H1 (cell line): ENCODE measurements at regions not wholly inside any gene's neighbourhood (a gene's known extent, or its start where the extent isn't known, plus 50 kb on each side); places are given as distances from the start of the nearest gene placed in this dataset.

Source experiments
- CTCF ChIA-PET: fragments of 300-600 bp; sonication (Branson Sonifier 250); formaldehyde crosslinking; loops from one replicate; lab custom pipeline; 2021; ENCODE audit not compliant: partially characterized antibody; lab: Charles Lee
- POLR2A ChIA-PET: fragments of 300-600 bp; sonication (Branson Sonifier 250); formaldehyde crosslinking; loops from one replicate; lab custom pipeline; 2021; ENCODE audit warnings: inconsistent platforms; ENCODE audit not compliant: partially characterized antibody; lab: Charles Lee
- DNase-seq, 2 experiments: peaks; one replicate each; pipeline versions ENCODE4 v3.0.0 to v3.0.0-alpha.2; 2010 to 2022; ENCODE audit warnings: low spot score in 2 of 2, low read depth in 1 of 2, mixed read lengths in 1 of 2
- FAIRE-seq: peaks from 2 replicates; lab custom pipeline; 2011; peaks lifted over from hg19 to GRCh38; lab: Jason Lieb, UNC
- H2AFZ ChIP-seq: 2 replicates; pipeline ENCODE4 v1.8.1; 2012; ENCODE audit warnings: low read length, inconsistent platforms
- H2AK5ac ChIP-seq: 2 replicates; pipeline ENCODE4 v1.6.1; 2013; ENCODE audit warnings: low read depth, low read length
- H2BK120ac ChIP-seq: replicated peaks from 2 replicates; pipeline ENCODE3; 2013; ENCODE audit warnings: low read depth, low read length, inconsistent platforms
- H2BK12ac ChIP-seq: 2 replicates; pipeline ENCODE4 v1.6.1; 2013; ENCODE audit warnings: low read depth, low read length
- H2BK15ac ChIP-seq: 2 replicates; pipeline ENCODE4 v1.6.1; 2013; ENCODE audit warnings: low read length
- H2BK20ac ChIP-seq: 2 replicates; pipeline ENCODE4 v1.6.1; 2013; ENCODE audit warnings: low read length
- H2BK5ac ChIP-seq: 2 replicates; pipeline ENCODE4 v1.6.1; 2013; ENCODE audit warnings: low read depth, low read length
- H3K14ac ChIP-seq: 2 replicates; pipeline ENCODE4 v1.6.1; 2013; ENCODE audit warnings: inconsistent platforms; ENCODE audit not compliant: insufficient read length
- H3K18ac ChIP-seq: 2 replicates; pipeline ENCODE4 v1.6.1; 2013; ENCODE audit warnings: low read length; ENCODE audit errors: extremely low read depth
- H3K23ac ChIP-seq: 2 replicates; pipeline ENCODE4 v1.6.1; 2013; ENCODE audit warnings: inconsistent platforms; ENCODE audit not compliant: insufficient read length
- H3K23me2 ChIP-seq: 2 replicates; pipeline ENCODE4 v1.6.1; 2013; ENCODE audit warnings: low read depth, low read length
- H3K27ac ChIP-seq: 2 replicates; pipeline ENCODE4 v1.6.1; 2011; ENCODE audit warnings: low read depth, low read length, inconsistent platforms
- H3K27me3 ChIP-seq, 4 experiments: replicated peaks in 1 of 4; 1 replicate in 1 of 4; 2 replicates in 3 of 4; pipeline versions ENCODE4 v1.6.1 to v1.8.1; 2011 to 2013; ENCODE audit warnings: low read length in 3 of 4, mild to moderate bottlenecking in 3 of 4, inconsistent platforms in 2 of 4, mixed read lengths in 2 of 4, moderate library complexity in 1 of 4; ENCODE audit not compliant: control insufficient read depth in 3 of 4, insufficient read depth in 3 of 4; ENCODE audit errors: extremely low read depth in 1 of 4
- H3K36me3 ChIP-seq, 4 experiments: 2 replicates each; pipeline versions ENCODE4 v1.6.1 to v1.8.1; 2011 to 2013; ENCODE audit warnings: mild to moderate bottlenecking in 4 of 4, low read length in 3 of 4, moderate library complexity in 2 of 4, control low read depth in 1 of 4, inconsistent platforms in 1 of 4; ENCODE audit not compliant: insufficient read depth in 4 of 4, control insufficient read depth in 2 of 4
- H3K4ac ChIP-seq: replicated peaks from 2 replicates; pipeline ENCODE3; 2013; ENCODE audit warnings: low read length, low read depth, mixed read lengths, inconsistent platforms; ENCODE audit not compliant: insufficient read length
- H3K4me1 ChIP-seq, 4 experiments: replicated peaks in 1 of 4; 1 replicate in 1 of 4; 2 replicates in 3 of 4; pipeline versions ENCODE4 v1.6.1 to v1.8.1; 2011 to 2013; ENCODE audit warnings: low read length in 3 of 4, inconsistent platforms in 2 of 4, mixed read lengths in 1 of 4; ENCODE audit not compliant: insufficient read depth in 4 of 4, control insufficient read depth in 3 of 4
- H3K4me2 ChIP-seq, 2 experiments: 2 replicates each; pipeline versions ENCODE4 v1.6.1 to v1.8.1; 2011 to 2013; ENCODE audit warnings: low read depth in 2 of 2, low read length in 2 of 2, control low read depth in 1 of 2, inconsistent platforms in 1 of 2, mild to moderate bottlenecking in 1 of 2; ENCODE audit not compliant: insufficient read depth in 1 of 2
- H3K4me3 ChIP-seq, 4 experiments: fragments of 200-600, 300-600 bp in 1 of 4; sonication (generic), shearing (Covaris generic), sonication (Bioruptor Twin) in 1 of 4; 2 replicates each; pipeline versions ENCODE4 v1.5.1 to v1.8.1; 2011 to 2016; ENCODE audit warnings: low read length in 4 of 4, low read depth in 3 of 4, control low read depth in 2 of 4, inconsistent platforms in 2 of 4, mild to moderate bottlenecking in 2 of 4, mixed read lengths in 1 of 4, moderate library complexity in 1 of 4; ENCODE audit not compliant: insufficient read depth in 2 of 4; ENCODE audit errors: extremely low read depth in 1 of 4
- H3K56ac ChIP-seq: replicated peaks from 2 replicates; pipeline ENCODE3; 2013; ENCODE audit warnings: low read depth, mild to moderate bottlenecking, mixed read lengths, low read length, inconsistent platforms; ENCODE audit not compliant: insufficient read length
- H3K79me1 ChIP-seq: 2 replicates; pipeline ENCODE4 v1.6.1; 2013; ENCODE audit warnings: low read depth, low read length, control low read depth
- H3K79me2 ChIP-seq, 2 experiments: 2 replicates each; pipeline versions ENCODE4 v1.6.1 to v1.8.1; 2012 to 2013; ENCODE audit warnings: low read length in 2 of 2, mild to moderate bottlenecking in 2 of 2, inconsistent platforms in 1 of 2; ENCODE audit not compliant: insufficient read depth in 2 of 2, control insufficient read depth in 1 of 2
- H3K9ac ChIP-seq, 4 experiments: replicated peaks in 1 of 4; 1 replicate in 1 of 4; 2 replicates in 3 of 4; pipeline versions ENCODE4 v1.6.1 to v1.8.1; 2011 to 2013; ENCODE audit warnings: low read depth in 3 of 4, low read length in 3 of 4, control low read depth in 2 of 4, mild to moderate bottlenecking in 2 of 4, moderate library complexity in 2 of 4, inconsistent platforms in 1 of 4; ENCODE audit errors: extremely low read depth in 1 of 4
- H3K9me3 ChIP-seq, 2 experiments: 2 replicates each; pipeline versions ENCODE4 v1.6.1 to v1.8.1; 2012 to 2013; ENCODE audit warnings: mild to moderate bottlenecking in 2 of 2, moderate library complexity in 2 of 2, control low read depth in 1 of 2, inconsistent platforms in 1 of 2, low read depth in 1 of 2, low read length in 1 of 2, mixed read lengths in 1 of 2; ENCODE audit not compliant: insufficient read depth in 2 of 2
- H4K20me1 ChIP-seq, 2 experiments: replicated peaks in 1 of 2; 2 replicates each; pipeline versions ENCODE3 to v1.8.1; 2011 to 2013; ENCODE audit warnings: inconsistent platforms in 2 of 2, low read length in 2 of 2, mild to moderate bottlenecking in 1 of 2; ENCODE audit not compliant: insufficient read depth in 2 of 2, control insufficient read depth in 1 of 2
- H4K5ac ChIP-seq: 2 replicates; pipeline ENCODE4 v1.6.1; 2013; ENCODE audit warnings: low read length, low read depth, mixed read lengths, inconsistent platforms; ENCODE audit not compliant: insufficient read length
- H4K8ac ChIP-seq: 2 replicates; pipeline ENCODE4 v1.8.0; 2013; ENCODE audit warnings: mild to moderate bottlenecking, moderate library complexity, low read length, inconsistent platforms; ENCODE audit not compliant: insufficient read depth; ENCODE audit errors: extremely low read depth
- H4K91ac ChIP-seq: replicated peaks from 2 replicates; pipeline ENCODE3; 2013; ENCODE audit warnings: low read length, mixed read lengths, inconsistent platforms; ENCODE audit not compliant: insufficient read length
- CBX8 ChIP-seq: fragments of 300-800, 300-1000 bp; sonication (generic); IDR thresholded peaks from 2 replicates; pipeline ENCODE4 v1.7.1; 2016; ENCODE audit warnings: low read depth, low read length, borderline replicate concordance
- CEBPB ChIP-seq: IDR thresholded peaks from 2 replicates; pipeline ENCODE4 v1.6.1; 2012; ENCODE audit warnings: low read depth, low read length
- E2F6 ChIP-seq: IDR thresholded peaks from 2 replicates; pipeline ENCODE4 v1.6.1; 2012; ENCODE audit warnings: inconsistent platforms
- EZH2 ChIP-seq: fragments of 200-600 bp; sonication (generic); IDR thresholded peaks from 2 replicates; pipeline ENCODE4 v1.7.1; 2012; ENCODE audit warnings: low read depth, mild to moderate bottlenecking, moderate library complexity, low read length, inconsistent platforms; ENCODE audit not compliant: severe bottlenecking
- FOSL1 ChIP-seq: IDR thresholded peaks from 2 replicates; pipeline ENCODE4 v1.6.1; 2011; ENCODE audit warnings: mild to moderate bottlenecking, low read depth, low read length, moderate library complexity; ENCODE audit not compliant: insufficient read depth
- HDAC2 ChIP-seq, 2 experiments: fragments of 300-600 bp in 1 of 2; sonication (generic) in 1 of 2; IDR thresholded peaks; 2 replicates each; pipeline ENCODE4 v1.6.1; 2011 to 2012; ENCODE audit warnings: low read depth in 2 of 2, low read length in 2 of 2, mild to moderate bottlenecking in 2 of 2, moderate library complexity in 2 of 2, borderline replicate concordance in 1 of 2, inconsistent platforms in 1 of 2
- JUND ChIP-seq: IDR thresholded peaks from 2 replicates; pipeline ENCODE4 v1.6.1; 2011; ENCODE audit warnings: mild to moderate bottlenecking, improper control_type of control experiment, low read length
- KDM5A ChIP-seq: fragments of 200-600 bp; IDR thresholded peaks from 2 replicates; pipeline ENCODE4 v1.7.1; 2012; ENCODE audit warnings: mild to moderate bottlenecking, low read length, inconsistent platforms, mixed read lengths
- POLR2A ChIP-seq, 2 experiments: IDR thresholded peaks; 1 replicate in 1 of 2; 2 replicates in 1 of 2; pipeline ENCODE4 v1.6.1; 2011; ENCODE audit warnings: low read depth in 2 of 2, low read length in 2 of 2, mild to moderate bottlenecking in 2 of 2; ENCODE audit errors: control extremely low read depth in 1 of 2
- RFX5 ChIP-seq: IDR thresholded peaks from 2 replicates; pipeline ENCODE4 v1.6.1; 2011; ENCODE audit warnings: low read depth, low read length, improper control_type of control experiment, borderline replicate concordance
- SAP30 ChIP-seq: fragments of 300-600 bp; sonication (generic); IDR thresholded peaks from 2 replicates; pipeline ENCODE4 v1.7.1; 2012; ENCODE audit warnings: low read length, moderate library complexity, mild to moderate bottlenecking, inconsistent platforms; ENCODE audit not compliant: insufficient read depth, insufficient replicate concordance
- USF2 ChIP-seq: IDR thresholded peaks from 2 replicates; pipeline ENCODE4 v1.6.1; 2011; ENCODE audit warnings: low read length, improper control_type of control experiment
- YY1 ChIP-seq: IDR thresholded peaks from 2 replicates; pipeline ENCODE4 v1.6.1; 2011; ENCODE audit warnings: low read depth, mild to moderate bottlenecking, low read length
- whole genome bisulfite sequencing, 2 experiments: shearing (Covaris generic) in 1 of 2; methylation state at CpG; one replicate each; pipeline versions ENCODE4 v1.1.6 to v1.1.7; 2013 to 2015; ENCODE audit warnings: low lambda C conversion rate in 2 of 2, mixed read lengths in 2 of 2, inconsistent platforms in 1 of 2, low coverage in 1 of 2, missing lambda C conversion rate in 1 of 2; ENCODE audit not compliant: insufficient replicate concordance in 2 of 2, insufficient coverage in 1 of 2, insufficient read length in 1 of 2; ENCODE audit errors: extremely low coverage in 1 of 2, missing lambda C conversion rate in 1 of 2; 5-methylcytosine and 5-hydroxymethylcytosine counted together

- CTCF ChIA-PET, result no interaction called here
- Histone ChIP-seq H4K91ac (no peak overlapping the region), H2BK15ac (no peak overlapping the region), H4K5ac (no peak overlapping the region), H3K4ac (no peak overlapping the region), H3K9ac (no peak overlapping the region), H2BK12ac (no peak overlapping the region), H3K14ac (no peak overlapping the region), H3K79me1 (no peaks in the 10 kb centered on the region), H3K27ac (no peak overlapping the region), H3K18ac (no peak overlapping the region), H2BK120ac (no peak overlapping the region), H3K79me2 (no peaks in the 10 kb centered on the region), H3K9me3 (peaks cover 4 to 5% of the 10 kb centered on the region in 2 experiments; a peak in 2 of 4 replicates), H3K4me1 (no peaks in the 10 kb centered on the region), H4K20me1 (no peaks in the 10 kb centered on the region), H3K4me2 (no peak overlapping the region), H2AFZ (no peak overlapping the region), H2AK5ac (no peak overlapping the region), H3K23ac (no peak overlapping the region), H3K36me3 (no peaks in the 10 kb centered on the region), H3K23me2 (no peaks in the 10 kb centered on the region; the same call in 1 of the 2 replicates), H3K56ac (no peak overlapping the region), H4K8ac (no peak overlapping the region), H2BK20ac (no peak overlapping the region), H3K27me3 (no peaks in the 10 kb centered on the region), H3K4me3 (no peak overlapping the region), H2BK5ac (no peak overlapping the region)
- POLR2A ChIA-PET, result no interaction called here
- 91% methylated on average over 3 of the region's 3 CpGs; no CpG with 5 or more reads in 1 of the 2 experiments for WGBS, 2 experiments
- DNase-seq (no peak), FAIRE-seq (no peak)
- TF ChIP-seq JUND (no peak), RFX5 (no peak), USF2 (no peak), HDAC2 (IDR thresholded peaks at IDR 0.05; ENCODE audit: borderline replicate concordance in 1 of 2, low read depth in 2 of 2, low read length in 2 of 2) (no peak), FOSL1 (no peak), E2F6 (no peak), POLR2A (IDR thresholded peaks at IDR 0.05; ENCODE audit: control extremely low read depth in 1 of 2, low read depth in 2 of 2, low read length in 2 of 2) (no peak), KDM5A (no peak), YY1 (no peak), SAP30 (no peak), CBX8 (no peak), EZH2 (no peak), CEBPB (no peak)
Observed at GRCh38 chr3:135393159-135393558, 572.4 kb upstream of the PPP2R3A start.
